Stomach smooth muscle (tissue), 2 donors: ENCODE measurements at regions not wholly inside any gene's neighbourhood (a gene's known extent, or its start where the extent isn't known, plus 50 kb on each side); places are given as distances from the start of the nearest gene placed in this dataset.

Source experiments
- H3K27ac ChIP-seq: one replicate; pipeline ENCODE4 v1.7.0; 2013; ENCODE audit warnings: mild to moderate bottlenecking, low read length, inconsistent platforms
- H3K27me3 ChIP-seq, 2 donors: one replicate each; pipeline ENCODE4 v1.7.0; 2013; ENCODE audit warnings: low read length in 2 of 2; ENCODE audit not compliant: insufficient read depth in 2 of 2, control insufficient read depth in 1 of 2
- H3K36me3 ChIP-seq, 2 donors: one replicate each; pipeline ENCODE4 v1.7.0; 2013; ENCODE audit warnings: low read length in 2 of 2; ENCODE audit not compliant: control insufficient read depth in 2 of 2, insufficient read depth in 2 of 2
- H3K4me1 ChIP-seq: one replicate; pipeline ENCODE4 v1.7.0; 2013; ENCODE audit warnings: low read length; ENCODE audit not compliant: control insufficient read depth, insufficient read depth
- H3K4me3 ChIP-seq, 2 donors: one replicate each; pipeline ENCODE4 v1.7.0; 2013; ENCODE audit warnings: low read length in 2 of 2
- H3K9ac ChIP-seq, 2 donors: one replicate each; pipeline ENCODE4 v1.7.0; 2013; ENCODE audit warnings: low read length in 2 of 2, mild to moderate bottlenecking in 1 of 2
- H3K9me3 ChIP-seq, 2 donors: one replicate each; pipeline ENCODE4 v1.7.0; 2013; ENCODE audit warnings: low read length in 2 of 2; ENCODE audit not compliant: control insufficient read depth in 2 of 2
- donor health status: healthy.
- donor health status: Pancreatic carcinoma.

GRCh38 chr4:24146127-24146526, 256.3 kb upstream of the PPARGC1A start:
- Histone ChIP-seq H3K4me1 (no peaks in the 10 kb centered on the region), H3K27ac (no peak overlapping the region), H3K4me3 (no peak overlapping the region), H3K36me3 (no peaks in the 10 kb centered on the region), H3K9me3 (no peaks in the 10 kb centered on the region), H3K27me3 (no peaks in the 10 kb centered on the region), H3K9ac (no peak overlapping the region)

- Histone ChIP-seq H3K9ac (no peak overlapping the region), H3K4me3 (no peak overlapping the region), H3K27ac (no peak overlapping the region), H3K4me1 (no peaks in the 10 kb centered on the region), H3K27me3 (no peaks in the 10 kb centered on the region), H3K36me3 (no peaks in the 10 kb centered on the region), H3K9me3 (no peaks in the 10 kb centered on the region)
Measured at GRCh38 chr4:24145591-24145990, 255.7 kb upstream of the PPARGC1A start.

- no peak overlapping the region for H3K4me3 ChIP-seq
- no peaks in the 10 kb centered on the region for H3K9me3 ChIP-seq
- H3K27me3 ChIP-seq: no peaks in the 10 kb centered on the region
- H3K4me1 ChIP-seq: no peaks in the 10 kb centered on the region
- H3K27ac ChIP-seq: no peak overlapping the region
- H3K9ac ChIP-seq: no peak overlapping the region
- no peaks in the 10 kb centered on the region for H3K36me3 ChIP-seq
Measured at GRCh38 chr4:24144381-24144780, 254.5 kb upstream of the PPARGC1A start.

- H3K36me3 ChIP-seq: no peaks in the 10 kb centered on the region
- no peaks in the 10 kb centered on the region for H3K27me3 ChIP-seq
- H3K4me1 ChIP-seq: no peaks in the 10 kb centered on the region
- H3K9me3 ChIP-seq: no peaks in the 10 kb centered on the region
- no peak overlapping the region for H3K27ac ChIP-seq
- H3K4me3 ChIP-seq: no peak overlapping the region
- H3K9ac ChIP-seq: no peak overlapping the region
Measured at GRCh38 chr4:24143741-24144140, 253.9 kb upstream of the PPARGC1A start.

- no peak overlapping the region for H3K27ac ChIP-seq
- no peaks in the 10 kb centered on the region for H3K36me3 ChIP-seq
- H3K9ac ChIP-seq: no peak overlapping the region
- no peaks in the 10 kb centered on the region for H3K27me3 ChIP-seq
- H3K4me1 ChIP-seq: no peaks in the 10 kb centered on the region
- no peak overlapping the region for H3K4me3 ChIP-seq
- no peaks in the 10 kb centered on the region for H3K9me3 ChIP-seq
Measured at GRCh38 chr4:24141836-24142235, 252.0 kb upstream of the PPARGC1A start.

GRCh38 chr4:24140892-24141291, 251.0 kb upstream of the PPARGC1A start:
- H3K9me3 ChIP-seq: no peaks in the 10 kb centered on the region
- H3K36me3 ChIP-seq: no peaks in the 10 kb centered on the region
- H3K4me1 ChIP-seq: no peaks in the 10 kb centered on the region
- H3K27ac ChIP-seq: no peak overlapping the region
- no peaks in the 10 kb centered on the region for H3K27me3 ChIP-seq
- H3K9ac ChIP-seq: no peak overlapping the region
- no peak overlapping the region for H3K4me3 ChIP-seq

GRCh38 chr4:24137671-24138601, 248.1 kb upstream of the PPARGC1A start:
- Histone ChIP-seq H3K4me1 (no peaks in the 10 kb centered on the region), H3K36me3 (no peaks in the 10 kb centered on the region), H3K9ac (no peak overlapping the region), H3K4me3 (no peak overlapping the region), H3K27me3 (no peaks in the 10 kb centered on the region), H3K27ac (no peak overlapping the region), H3K9me3 (no peaks in the 10 kb centered on the region)

GRCh38 chr4:24131954-24132673, 242.3 kb upstream of the PPARGC1A start:
- Histone ChIP-seq H3K9ac (no peak overlapping the region), H3K4me1 (no peaks in the 10 kb centered on the region), H3K9me3 (no peaks in the 10 kb centered on the region), H3K27ac (no peak overlapping the region), H3K4me3 (no peak overlapping the region), H3K36me3 (no peaks in the 10 kb centered on the region), H3K27me3 (no peaks in the 10 kb centered on the region)

GRCh38 chr4:24130637-24131036, 240.8 kb upstream of the PPARGC1A start:
- Histone ChIP-seq H3K36me3 (no peaks in the 10 kb centered on the region), H3K9ac (no peak overlapping the region), H3K4me3 (no peak overlapping the region), H3K27ac (no peak overlapping the region), H3K27me3 (no peaks in the 10 kb centered on the region), H3K9me3 (no peaks in the 10 kb centered on the region), H3K4me1 (no peaks in the 10 kb centered on the region)

- H3K27me3 ChIP-seq: no peaks in the 10 kb centered on the region
- no peak overlapping the region for H3K4me3 ChIP-seq
- no peak overlapping the region for H3K27ac ChIP-seq
- H3K9me3 ChIP-seq: no peaks in the 10 kb centered on the region
- H3K36me3 ChIP-seq: no peaks in the 10 kb centered on the region
- no peaks in the 10 kb centered on the region for H3K4me1 ChIP-seq
- no peak overlapping the region for H3K9ac ChIP-seq
Measured at GRCh38 chr4:24126776-24127175, 236.9 kb upstream of the PPARGC1A start.
